GM04504 (cell line): ENCODE measurements at regions not wholly inside any gene's neighbourhood (a gene's known extent, or its start where the extent isn't known, plus 50 kb on each side); places are given as distances from the start of the nearest gene placed in this dataset.
"Not testable (repeated sequence)": the region's sequence is repeated elsewhere in the genome, so short reads cannot be mapped to it uniquely, and the experiment has no call there.

Source experiments
- DNase-seq: peaks from one replicate; pipeline ENCODE4 v3.0.0-alpha.2; 2012; ENCODE audit warnings: low read depth

DNA sequence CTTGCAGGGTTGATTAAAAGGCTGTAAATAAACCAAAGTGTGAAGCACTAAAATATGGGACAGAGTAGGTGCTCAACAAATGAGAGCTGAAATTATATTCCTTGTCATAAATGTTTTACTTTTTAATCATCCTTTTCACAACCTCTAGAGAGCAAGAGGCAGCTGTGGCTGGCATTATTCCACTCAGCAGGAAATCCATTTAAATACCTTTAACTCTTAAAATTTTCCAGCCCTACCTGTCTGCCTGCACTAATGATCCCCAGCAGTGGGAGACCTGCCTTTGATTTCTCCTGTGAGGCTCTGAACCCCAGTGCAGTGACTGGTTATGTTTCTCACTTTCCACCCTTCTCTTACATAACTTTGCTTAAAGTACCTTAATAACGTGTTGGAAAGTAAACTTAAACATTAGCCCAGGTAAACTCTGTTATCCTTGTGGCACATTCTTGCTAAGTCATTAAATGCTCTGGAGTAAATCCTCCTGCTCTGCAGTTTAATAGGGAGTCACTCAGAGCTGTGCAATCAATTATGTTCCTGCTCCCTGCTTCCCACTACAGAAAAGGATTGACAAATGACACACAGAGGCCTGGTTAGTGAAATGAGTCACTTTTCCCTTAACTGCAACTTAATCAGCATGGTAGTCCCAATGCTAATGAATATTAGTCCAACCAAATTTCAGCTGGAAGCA lies 755.7 kb upstream of the USP15 start:
- no peak for DNase-seq

DNA sequence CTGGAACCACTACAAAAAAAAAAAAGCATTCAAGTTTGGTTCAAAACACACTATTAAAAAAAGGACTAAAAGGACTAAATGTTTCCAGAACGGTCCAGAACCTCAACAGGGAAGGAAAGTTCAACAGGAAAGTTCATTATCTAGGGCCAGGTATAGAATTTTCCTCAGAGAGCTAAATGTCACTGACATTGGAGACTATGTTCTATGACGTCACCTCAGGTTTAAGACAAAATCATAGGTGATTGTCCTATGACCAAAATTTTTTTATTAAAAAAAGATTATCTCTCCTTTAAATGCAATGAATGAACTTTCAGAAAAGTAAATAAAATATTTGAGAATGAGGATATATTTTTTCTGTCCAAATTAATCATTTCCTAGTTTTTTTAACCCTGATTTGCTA lies 746.7 kb upstream of the USP15 start:
- no peak for DNase-seq

DNA sequence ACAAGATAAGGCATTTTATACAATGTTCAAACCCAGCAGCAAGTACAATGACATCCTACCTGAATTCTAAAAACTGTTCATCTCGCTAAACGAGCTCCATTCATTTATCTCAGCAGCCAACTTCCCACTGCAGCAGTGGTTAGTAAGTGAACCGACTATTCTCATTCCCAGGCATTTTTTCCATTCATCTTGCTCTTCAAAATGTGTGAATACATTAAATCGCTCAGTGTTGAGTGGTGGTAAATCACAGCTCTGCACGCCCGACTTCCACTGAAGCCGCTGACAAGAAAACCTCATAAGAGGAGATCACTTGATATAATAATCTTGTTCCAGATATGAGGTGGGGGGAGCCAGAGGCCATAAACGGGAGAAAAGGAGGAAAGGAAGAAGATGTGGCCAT lies 746.2 kb upstream of the USP15 start:
- DNase-seq, result no peak

DNA sequence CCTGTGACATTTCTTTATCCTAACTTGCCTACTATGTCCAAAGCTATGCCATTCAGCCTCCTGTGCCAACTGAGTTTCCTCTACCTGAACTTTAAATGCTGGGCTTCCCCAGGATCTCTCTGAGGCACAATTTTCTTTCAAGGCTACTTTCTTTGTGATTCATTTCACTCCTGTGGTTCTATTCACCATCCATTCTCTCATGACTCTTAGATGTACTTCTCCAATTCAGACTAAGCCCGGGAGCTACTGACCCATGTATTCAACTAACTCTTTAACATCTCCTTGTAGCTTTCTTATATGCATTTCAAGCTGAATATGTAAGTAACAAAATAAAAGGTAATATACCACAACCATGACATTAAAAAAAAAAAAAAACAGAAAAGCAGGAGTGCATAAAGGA lies 738.9 kb upstream of the USP15 start:
- DNase-seq, result no peak

DNA sequence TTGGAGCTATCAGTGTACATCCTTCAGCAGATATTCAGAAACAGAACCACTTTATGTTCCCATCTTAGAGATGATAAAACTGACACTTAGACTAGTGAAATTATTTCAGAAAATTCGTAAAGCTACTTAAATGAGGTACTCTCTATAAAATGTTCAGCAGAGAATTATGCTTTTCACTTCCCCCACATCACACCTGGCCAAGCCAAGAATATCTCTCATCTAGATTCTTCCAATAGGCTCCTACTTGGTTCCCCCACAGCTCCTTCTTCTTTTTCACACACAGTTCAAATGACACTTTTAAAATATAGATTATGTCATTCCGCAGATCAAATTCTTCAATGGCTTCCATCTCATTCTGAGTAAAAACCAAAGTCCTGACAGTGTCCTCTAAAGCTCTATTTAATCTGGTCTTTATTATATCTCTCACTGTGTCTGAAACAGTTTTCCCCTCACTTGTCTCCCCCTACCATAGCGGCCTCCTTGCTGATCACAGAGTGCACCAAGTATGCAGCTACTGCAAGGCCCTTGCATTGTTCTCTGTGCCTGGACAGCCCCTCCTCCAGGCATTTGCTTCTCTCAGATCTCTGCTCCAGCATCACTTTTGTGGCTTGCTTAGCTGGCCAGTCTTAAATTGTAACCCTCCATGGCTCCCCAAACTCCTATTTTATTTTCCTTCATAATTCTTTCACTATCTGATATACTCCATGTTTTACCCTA lies 736.8 kb upstream of the USP15 start:
- no peak for DNase-seq

DNA sequence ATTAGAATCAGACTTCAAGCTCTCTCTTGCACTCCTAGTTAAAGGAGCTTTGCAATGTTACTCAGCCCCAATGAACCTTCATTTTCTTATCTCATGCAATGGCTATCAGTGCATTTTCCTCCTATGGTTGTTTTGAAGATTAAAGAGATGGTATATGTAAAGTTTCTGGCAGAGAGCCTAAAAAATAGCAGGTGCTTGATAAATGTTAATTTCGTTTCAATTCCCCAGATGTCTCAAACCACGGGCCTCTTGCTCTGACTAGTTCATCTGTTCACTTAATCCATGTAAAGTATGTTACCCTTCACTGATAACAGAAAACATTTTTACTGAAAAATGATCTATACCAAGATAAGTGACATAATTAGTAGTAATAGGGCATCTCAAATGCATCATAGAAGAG lies 735.4 kb upstream of the USP15 start:
- DNase-seq, result no peak

DNA sequence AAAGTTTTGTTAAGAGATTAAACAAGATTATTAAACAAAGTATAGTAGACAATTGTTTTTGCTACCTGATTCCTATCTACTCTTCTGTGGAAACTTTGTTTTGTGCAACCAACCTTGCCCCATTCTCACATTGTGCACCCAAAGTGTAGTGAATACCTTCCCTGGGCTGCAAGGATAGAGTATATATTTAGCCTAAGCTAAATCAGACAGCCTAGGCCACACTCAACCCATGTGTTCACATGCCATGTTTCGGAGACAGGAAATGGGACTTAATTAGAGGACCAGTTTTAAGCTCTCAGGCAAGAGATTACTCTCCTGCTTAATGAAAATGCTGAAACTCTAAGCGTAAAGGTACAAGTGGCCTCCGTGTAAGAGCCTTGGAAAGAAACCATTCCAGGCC lies 734.9 kb upstream of the USP15 start:
- no peak for DNase-seq

DNA sequence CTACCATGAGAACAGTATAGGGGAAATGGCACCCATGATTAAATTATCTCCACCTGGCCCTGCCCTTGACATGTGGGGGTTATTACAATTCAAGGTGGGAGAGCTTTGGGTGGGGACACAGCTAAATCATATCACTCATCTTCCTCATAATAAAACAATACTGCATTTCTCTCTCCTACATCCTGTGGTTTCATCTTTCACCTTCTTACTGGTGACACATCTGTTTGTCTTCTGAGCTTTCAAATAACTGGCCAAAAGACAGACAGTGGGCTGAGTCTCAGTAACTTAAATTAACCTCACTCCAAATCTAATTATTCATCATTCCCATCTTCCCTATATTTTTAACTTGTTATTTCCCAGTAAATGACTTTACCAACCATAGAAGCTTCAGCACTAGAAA lies 729.7 kb upstream of the USP15 start:
- DNase-seq, result no peak

DNA sequence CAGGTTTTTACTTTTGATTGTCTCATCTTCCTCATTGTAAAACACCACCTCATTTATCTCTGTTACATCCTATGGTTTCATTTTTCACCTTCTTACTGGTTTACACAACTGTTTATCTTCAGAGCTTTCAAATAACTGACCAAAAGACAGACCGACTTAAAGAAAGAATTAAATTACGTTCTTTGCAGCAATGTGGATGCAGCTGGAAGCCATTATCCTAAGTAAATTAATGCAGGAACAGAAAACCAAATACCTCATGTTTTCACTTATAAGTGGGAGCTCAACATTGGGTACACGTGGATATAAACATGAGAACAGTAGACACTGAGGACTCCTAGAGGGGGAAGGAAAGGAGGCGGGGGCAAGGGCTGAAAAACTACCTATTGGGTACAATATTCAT lies 729.0 kb upstream of the USP15 start:
- no peak for DNase-seq

DNA sequence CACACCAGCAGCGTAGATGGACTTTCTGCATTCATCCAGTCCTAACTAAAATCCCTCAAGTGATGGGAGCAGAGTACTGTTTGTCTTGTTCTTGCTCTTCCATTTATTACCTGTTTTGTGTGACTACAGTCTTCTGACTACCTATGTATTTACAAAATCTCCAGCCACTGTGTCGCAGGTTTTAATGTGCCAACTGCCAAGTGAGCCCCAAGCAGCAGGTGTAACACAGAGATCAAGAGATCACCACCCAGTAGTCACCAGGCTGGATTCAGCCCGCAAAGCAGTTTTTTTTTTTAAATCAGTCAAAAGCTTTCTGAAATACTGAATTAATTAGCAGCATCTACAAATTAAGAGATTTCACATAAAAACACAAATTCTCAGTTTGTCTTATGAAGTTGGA lies 724.1 kb upstream of the USP15 start:
- no peak for DNase-seq

DNA sequence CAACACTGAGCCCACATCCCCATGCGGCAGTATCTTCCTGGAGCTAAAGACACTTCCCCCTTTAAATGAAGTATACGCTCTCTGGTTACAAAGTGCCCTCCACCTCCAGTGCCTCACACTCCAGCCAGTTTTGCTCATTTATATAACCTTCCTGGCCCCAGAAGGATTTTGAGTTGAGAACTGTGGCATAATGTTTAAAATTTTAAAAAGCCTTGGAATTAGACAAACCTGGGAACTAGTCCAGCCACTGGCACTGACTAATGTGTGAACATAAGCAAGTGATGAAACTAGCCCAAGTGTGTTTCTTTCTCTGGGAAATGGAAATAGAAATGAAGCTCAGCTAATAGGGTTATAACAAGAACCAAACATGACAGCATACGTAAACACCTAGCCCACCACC lies 723.7 kb upstream of the USP15 start:
- DNase-seq, result no peak

DNA sequence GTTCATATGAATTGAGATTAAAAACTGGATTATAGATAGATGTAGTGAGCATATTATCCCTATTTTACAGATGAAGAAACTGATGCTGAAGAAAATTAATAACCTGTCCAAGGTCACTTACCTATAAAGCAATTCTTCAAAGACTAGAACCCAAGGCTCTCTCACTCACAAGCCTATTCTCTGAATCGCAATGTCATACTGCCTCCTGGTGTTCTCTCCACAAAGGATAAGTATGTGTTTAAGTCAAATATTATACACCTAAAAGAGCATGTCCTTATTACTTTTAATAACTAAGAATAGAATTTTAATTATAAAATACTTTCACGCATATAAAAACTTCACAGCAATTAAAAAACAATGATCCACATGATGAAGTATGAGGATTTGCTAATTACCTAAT lies 721.3 kb upstream of the USP15 start:
- no peak for DNase-seq

DNA sequence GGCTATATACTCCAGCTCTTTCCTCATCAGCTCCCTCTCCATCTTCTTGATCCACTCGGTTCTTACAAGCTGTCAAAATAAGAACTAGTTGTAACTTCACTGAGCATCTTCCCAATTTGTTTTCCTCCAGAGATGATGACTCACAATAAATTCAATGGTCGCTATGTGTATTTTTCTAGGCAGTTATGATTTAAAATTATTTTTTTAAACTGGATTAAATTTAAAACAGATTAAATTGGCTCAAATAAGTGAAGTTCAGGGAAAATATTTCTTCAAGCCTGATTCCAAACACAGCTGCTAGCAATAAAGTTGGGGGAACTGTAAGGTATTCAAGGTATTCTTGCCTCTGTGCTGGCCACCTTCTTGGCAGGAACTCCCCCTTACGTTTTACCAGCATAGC lies 717.7 kb upstream of the USP15 start:
- DNase-seq, result no peak

DNA sequence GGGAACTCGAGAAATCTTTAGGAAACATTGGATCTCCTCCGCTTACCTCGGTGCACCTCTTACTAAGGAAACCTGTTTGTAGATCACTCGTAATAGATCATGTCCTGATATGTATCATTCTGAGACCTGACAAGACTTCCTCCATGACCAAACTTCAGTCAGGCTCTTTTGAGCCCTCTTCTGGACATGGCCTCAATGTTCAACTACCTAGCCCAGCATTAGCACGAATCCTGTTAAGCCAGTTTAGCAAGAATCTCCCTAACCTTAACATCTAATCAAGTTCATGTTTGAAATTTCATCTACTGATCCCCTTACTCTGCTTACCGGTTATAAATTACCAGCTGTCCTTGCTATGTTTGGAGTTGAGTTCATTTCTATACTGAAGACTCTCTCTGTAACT lies 713.9 kb upstream of the USP15 start:
- no peak for DNase-seq

DNA sequence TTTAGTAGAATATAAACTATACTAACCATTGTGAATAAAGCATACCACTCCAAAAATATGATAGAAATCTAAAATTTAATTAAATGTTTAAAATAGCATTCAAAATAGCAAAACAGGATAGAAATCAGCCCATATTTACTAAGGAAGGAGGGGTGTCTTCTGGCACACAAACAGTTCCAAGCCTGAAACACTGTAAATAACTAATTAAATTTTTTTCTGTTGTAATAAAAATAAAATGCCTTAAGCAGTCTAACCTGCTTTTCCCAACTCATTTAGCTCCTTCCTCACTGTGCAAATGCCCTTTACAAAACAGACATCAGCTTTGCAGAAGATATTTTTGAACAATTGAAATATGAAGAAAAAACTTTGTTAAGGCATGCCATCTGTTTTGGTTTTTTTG lies 707.1 kb upstream of the USP15 start:
- no peak for DNase-seq

DNA sequence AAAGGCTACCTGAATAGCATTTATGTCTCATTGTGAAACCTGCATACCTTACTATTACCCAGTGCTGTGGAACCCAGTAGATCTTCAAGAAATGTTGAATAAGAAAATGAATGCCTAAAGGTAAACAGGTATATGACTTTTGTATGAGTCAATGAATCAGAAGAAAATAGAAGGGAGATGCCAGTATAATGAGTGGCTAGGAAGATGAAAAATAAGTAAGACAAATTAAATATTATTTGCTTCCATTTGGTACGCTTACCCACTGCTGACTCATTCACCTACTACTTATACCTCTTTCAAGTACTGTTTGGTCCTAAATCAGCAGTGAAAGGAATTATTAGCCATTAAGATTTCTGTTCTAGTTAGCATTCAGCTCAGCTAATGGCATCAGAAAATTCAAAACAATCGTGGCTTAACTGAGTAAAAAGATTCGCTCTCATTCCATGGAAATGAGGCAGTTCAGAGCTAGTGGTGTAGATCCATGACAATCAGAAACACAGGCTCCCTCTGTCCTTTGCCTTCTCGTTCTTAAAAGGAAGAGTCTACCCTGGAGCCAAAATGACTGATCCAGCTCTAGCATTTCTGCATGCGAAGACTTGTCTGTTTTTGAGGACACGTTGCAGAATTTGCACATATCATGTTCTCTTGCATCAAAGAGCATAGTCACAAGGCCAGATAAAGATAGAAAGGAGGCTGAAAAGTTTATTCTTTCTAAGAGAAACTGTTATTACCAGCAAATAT lies 705.8 kb upstream of the USP15 start:
- DNase-seq, result no peak

DNA sequence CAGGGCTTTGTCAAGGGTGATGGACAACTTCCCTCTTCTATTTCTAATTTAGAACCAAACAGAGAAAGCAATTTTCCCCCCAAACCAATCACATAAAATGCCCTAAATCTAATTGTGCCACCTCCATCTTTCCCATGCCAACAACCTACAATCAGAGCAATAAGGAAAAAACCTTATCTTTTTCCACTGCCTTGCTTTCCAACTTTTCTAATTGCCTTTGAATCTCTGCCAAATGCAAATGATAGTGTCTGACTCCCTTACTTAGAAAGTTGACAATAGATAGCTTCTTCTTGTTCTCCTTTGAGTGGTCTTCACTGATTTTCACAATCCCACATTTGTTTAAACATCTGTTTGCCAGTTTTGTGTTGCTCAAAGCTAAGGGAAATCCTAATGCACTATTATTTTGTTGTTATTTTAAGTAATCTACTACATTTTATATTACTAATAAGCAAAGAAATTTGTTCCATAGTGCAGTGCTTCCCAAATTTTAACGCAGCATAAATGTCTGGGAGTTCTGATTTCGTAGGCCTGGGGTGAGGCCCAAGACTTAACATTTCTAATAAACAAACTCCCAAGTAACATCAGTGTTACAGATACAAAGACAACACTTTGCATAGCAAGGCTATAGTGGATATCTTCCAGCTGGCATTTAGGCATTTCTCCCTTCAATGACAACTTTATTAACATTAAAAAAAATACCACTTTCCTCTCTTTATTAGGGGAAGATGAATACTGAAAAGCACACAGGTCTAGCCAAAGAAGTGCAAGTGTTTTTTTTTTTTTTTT lies 696.3 kb upstream of the USP15 start:
- no peak for DNase-seq

DNA sequence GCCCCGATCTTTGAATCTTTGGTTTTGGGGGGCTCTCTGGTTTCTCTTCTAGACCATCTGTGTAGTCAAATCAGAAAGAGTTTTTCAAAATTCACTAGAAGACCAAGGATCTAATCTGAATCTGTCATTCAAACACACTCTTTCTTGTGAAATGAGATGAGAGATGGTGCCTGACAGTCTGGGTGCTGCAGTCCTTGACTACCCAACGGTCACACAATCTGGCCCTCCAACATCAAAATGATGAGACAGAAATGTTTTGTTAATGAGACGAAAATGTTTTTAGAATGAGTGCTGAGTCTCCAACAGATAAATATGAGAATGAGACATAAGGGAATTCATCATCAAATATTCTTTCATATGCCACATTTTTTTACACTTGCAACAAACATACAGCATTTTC lies 695.7 kb upstream of the USP15 start:
- DNase-seq, result no peak

DNA sequence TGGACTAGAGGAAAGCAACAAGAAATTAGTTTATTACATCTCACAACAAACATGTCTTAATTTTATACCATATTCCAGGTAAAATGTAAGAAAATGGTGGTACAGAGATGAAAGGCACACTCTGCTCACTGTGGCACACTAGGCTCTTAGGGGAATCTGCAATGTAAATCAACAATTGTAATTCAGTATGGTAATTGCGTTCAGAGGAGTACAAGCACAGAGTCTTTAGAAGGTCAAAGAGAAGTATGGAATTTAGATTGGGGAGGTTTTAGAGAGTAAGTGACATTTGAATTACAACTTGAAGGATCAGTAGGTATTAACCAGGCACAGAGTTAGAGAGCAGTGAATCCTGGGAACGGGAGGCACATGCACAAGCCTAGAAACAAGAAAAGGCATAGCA lies 694.0 kb upstream of the USP15 start:
- no peak for DNase-seq

DNA sequence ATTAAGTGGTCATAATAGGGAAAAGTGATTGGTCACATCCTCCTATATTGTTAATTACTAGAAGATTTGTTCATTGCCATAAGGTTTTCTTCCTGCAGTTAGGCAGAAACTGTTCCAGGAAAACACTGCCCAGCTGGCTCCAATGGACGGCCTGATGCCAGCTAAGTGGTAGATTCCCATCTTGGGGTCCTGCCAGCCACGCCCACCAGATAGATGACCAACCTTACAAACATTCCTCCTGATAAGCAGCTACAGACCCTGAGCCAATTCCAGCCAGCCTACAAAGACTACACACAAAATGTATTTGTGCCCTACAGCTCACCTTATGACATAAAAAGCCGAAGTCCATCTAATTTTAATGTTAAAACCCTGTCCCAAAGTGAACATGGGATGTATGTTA lies 685.9 kb upstream of the USP15 start:
- no peak for DNase-seq

DNA sequence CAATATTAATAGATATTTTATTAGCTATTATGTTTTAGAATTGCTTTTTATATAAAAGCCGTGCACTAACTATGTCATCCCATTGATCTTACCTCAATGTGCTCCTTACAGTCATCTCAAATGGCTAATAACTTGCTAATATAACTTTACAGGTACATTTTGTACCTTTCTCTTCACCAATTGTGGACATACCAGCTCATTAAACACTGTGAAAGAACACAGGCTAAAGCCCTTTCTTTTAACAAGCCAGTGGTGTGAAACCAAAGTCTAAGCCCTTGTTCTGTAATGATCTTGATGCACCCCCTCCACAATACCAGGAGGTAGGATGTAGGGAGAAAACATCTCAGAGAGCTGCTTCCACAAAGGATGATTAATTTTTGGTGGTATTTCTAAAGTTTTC lies 675.3 kb upstream of the USP15 start:
- no peak for DNase-seq

DNA sequence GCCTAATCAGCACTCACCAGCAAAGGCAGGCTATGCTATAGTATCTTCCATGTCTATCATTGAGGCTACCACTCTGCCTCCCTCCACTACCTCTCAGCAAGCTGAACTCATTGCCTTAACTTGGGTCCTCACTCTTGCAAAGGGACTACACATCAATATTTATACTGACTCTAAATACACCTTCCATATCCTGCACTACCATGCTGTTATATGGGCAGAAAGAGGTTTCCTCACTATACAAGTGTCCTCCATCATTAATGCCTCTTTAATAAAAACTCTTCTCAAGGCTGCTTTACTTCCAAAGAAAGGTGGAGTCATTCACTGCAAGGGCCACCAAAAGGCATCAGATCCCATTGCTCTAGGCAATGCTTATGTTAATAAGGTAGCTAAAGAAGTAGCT lies 669.3 kb upstream of the USP15 start:
- DNase-seq, result not testable (repeated sequence)

DNA sequence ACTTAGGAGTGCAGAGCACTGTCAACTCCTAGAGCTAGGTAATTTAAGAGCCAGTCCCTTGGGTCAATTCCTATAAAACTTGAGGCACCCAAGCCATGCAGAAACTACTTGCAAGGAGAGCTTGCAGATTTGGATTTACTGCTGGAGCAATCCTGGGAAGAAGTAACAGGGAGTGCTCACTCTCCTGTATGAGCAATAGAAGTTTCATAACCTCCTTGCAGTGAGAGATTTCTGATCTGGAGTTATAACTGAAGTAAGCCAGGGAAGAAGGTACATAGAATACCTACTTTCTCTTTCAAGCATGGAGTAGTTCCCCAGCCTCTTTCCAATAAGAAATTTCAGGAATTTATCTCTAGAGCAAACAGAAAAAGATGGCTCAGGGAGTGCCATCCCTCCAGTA lies 650.1 kb upstream of the USP15 start:
- no peak for DNase-seq
